ENCODE measurements at regions not wholly inside any gene's neighbourhood (a gene's known extent, or its start where the extent isn't known, plus 50 kb on each side); places are given as distances from the start of the nearest gene placed in this dataset.

GRCh38 chr10:131771634-131772358 lies 129.0 kb upstream of the PPP2R2D start:
- TF ChIP-seq EZH2 (IDR thresholded peaks at IDR 0.05; ENCODE audit: borderline replicate concordance) (no peak), CTCF (IDR thresholded peaks at IDR 0.05; ENCODE audit: poor library complexity) (no peak), EZH2phosphoT487 (IDR thresholded peaks at IDR 0.05; ENCODE audit: low read depth, severe bottlenecking, unreplicated experiment) (no peak)
